IMR-90 (cell line): ENCODE measurements at regions not wholly inside any gene's neighbourhood (a gene's known extent, or its start where the extent isn't known, plus 50 kb on each side); places are given as distances from the start of the nearest gene placed in this dataset.

Experiments used
- ATAC-seq: fragments of 200-7000 bp; cut with Tn5 transposase; 2 replicates; pipeline ENCODE4 v1.9.1; 2020; ENCODE audit warnings: low read depth, mild to moderate bottlenecking, moderate library complexity
- BruUV-seq: library from RNA; stranded (reverse); fragments of 400-500 nt; replicated peaks from 2 replicates; lab custom pipeline; 2021; lab: Mats Ljungman, UMichigan
- CTCF ChIA-PET: fragments of 300-600 bp; formaldehyde crosslinking; extraction: SDS; loops from one replicate; lab custom pipeline; 2021; ENCODE audit warnings: antibody characterized with exemption; lab: Yijun Ruan, JAX
- POLR2A ChIA-PET: fragments of 300-600 bp; sonication (Branson Sonifier 250); formaldehyde crosslinking; loops from one replicate; lab custom pipeline; 2022; ENCODE audit warnings: antibody characterized with exemption; ENCODE audit not compliant: unreplicated experiment; lab: Charles Lee
- DNase-seq: peaks from one replicate; pipeline ENCODE4 v3.0.0; 2013
- H2AFZ ChIP-seq: replicated peaks from 2 replicates; pipeline ENCODE3; 2013; ENCODE audit warnings: low read length, mild to moderate bottlenecking; ENCODE audit not compliant: poor library complexity
- H2AK5ac ChIP-seq: 2 replicates; pipeline ENCODE4 v1.6.1; 2013; ENCODE audit warnings: low read depth, low read length, inconsistent platforms
- H2AK9ac ChIP-seq: replicated peaks from 2 replicates; pipeline ENCODE3; 2013; ENCODE audit warnings: mild to moderate bottlenecking, low read depth, low read length, moderate library complexity; ENCODE audit not compliant: poor library complexity
- H2BK120ac ChIP-seq: 2 replicates; pipeline ENCODE4 v1.6.1; 2013; ENCODE audit warnings: low read depth, low read length, inconsistent platforms
- H2BK15ac ChIP-seq: 3 replicates; pipeline ENCODE4 v1.6.1; 2013; ENCODE audit warnings: low read depth, low read length, inconsistent platforms
- H2BK20ac ChIP-seq: 2 replicates; pipeline ENCODE4 v1.6.1; 2013; ENCODE audit warnings: low read depth, mild to moderate bottlenecking, inconsistent platforms, low read length, moderate library complexity
- H2BK5ac ChIP-seq: 2 replicates; pipeline ENCODE4 v1.6.1; 2013; ENCODE audit warnings: mild to moderate bottlenecking, low read depth, low read length, inconsistent platforms; ENCODE audit not compliant: poor library complexity, severe bottlenecking
- H3K14ac ChIP-seq: replicated peaks from 2 replicates; pipeline ENCODE4 v1.6.1; 2013; ENCODE audit warnings: low read depth, low read length, inconsistent platforms
- H3K18ac ChIP-seq: 2 replicates; pipeline ENCODE4 v1.6.1; 2013; ENCODE audit warnings: low read depth, low read length, control low read depth
- H3K23ac ChIP-seq: 2 replicates; pipeline ENCODE4 v1.6.1; 2013; ENCODE audit warnings: low read depth, low read length, inconsistent platforms
- H3K27ac ChIP-seq: 2 replicates; pipeline ENCODE4 v1.5.1; 2013; ENCODE audit warnings: mild to moderate bottlenecking, control low read depth, low read length; ENCODE audit not compliant: insufficient read depth
- H3K27me3 ChIP-seq: 2 replicates; pipeline ENCODE4 v1.6.1; 2013; ENCODE audit warnings: low read length; ENCODE audit not compliant: control insufficient read depth, insufficient read depth
- H3K36me3 ChIP-seq: 2 replicates; pipeline ENCODE4 v1.6.1; 2013; ENCODE audit warnings: low read length, mixed read lengths; ENCODE audit not compliant: control insufficient read depth, insufficient read depth
- H3K4ac ChIP-seq: 2 replicates; pipeline ENCODE4 v1.6.1; 2013; ENCODE audit warnings: low read depth, low read length, inconsistent platforms
- H3K4me1 ChIP-seq: 2 replicates; pipeline ENCODE4 v1.6.1; 2013; ENCODE audit warnings: low read length, mixed read lengths; ENCODE audit not compliant: control insufficient read depth, insufficient read depth
- H3K4me2 ChIP-seq: 2 replicates; pipeline ENCODE4 v1.6.1; 2013; ENCODE audit warnings: low read depth, mild to moderate bottlenecking, control low read depth, low read length, moderate library complexity
- H3K4me3 ChIP-seq: 2 replicates; pipeline ENCODE4 v1.5.1; 2013; ENCODE audit warnings: low read depth, mild to moderate bottlenecking, control low read depth, low read length, moderate library complexity; ENCODE audit not compliant: insufficient read depth
- H3K56ac ChIP-seq: 2 replicates; pipeline ENCODE4 v1.6.1; 2013; ENCODE audit warnings: low read length, inconsistent platforms; ENCODE audit not compliant: insufficient read depth; ENCODE audit errors: extremely low read depth
- H3K79me1 ChIP-seq, 2 experiments: 2 replicates each; pipeline ENCODE4 v1.6.1; 2013; ENCODE audit warnings: low read length in 2 of 2, inconsistent platforms in 1 of 2, low read depth in 1 of 2
- H3K9ac ChIP-seq: 2 replicates; pipeline ENCODE4 v1.6.1; 2013; ENCODE audit warnings: low read depth, low read length, control low read depth
- H3K9me1 ChIP-seq: 2 replicates; pipeline ENCODE4 v1.6.1; 2013; ENCODE audit warnings: low read length, inconsistent platforms; ENCODE audit not compliant: insufficient read depth
- H3K9me3 ChIP-seq: 2 replicates; pipeline ENCODE4 v1.6.1; 2013; ENCODE audit warnings: low read length; ENCODE audit not compliant: control insufficient read depth, insufficient read depth
- H4K20me1 ChIP-seq: 2 replicates; pipeline ENCODE4 v1.6.1; 2013; ENCODE audit warnings: low read length, inconsistent platforms; ENCODE audit not compliant: insufficient read depth
- H4K5ac ChIP-seq: 2 replicates; pipeline ENCODE4 v1.6.1; 2013; ENCODE audit warnings: mild to moderate bottlenecking, low read depth, low read length, control low read depth
- H4K8ac ChIP-seq, 2 experiments: 2 replicates each; pipeline ENCODE4 v1.6.1; 2013; ENCODE audit warnings: low read depth in 2 of 2, low read length in 2 of 2, control low read depth in 1 of 2, inconsistent platforms in 1 of 2
- H4K91ac ChIP-seq: 2 replicates; pipeline ENCODE4 v1.6.1; 2013; ENCODE audit warnings: low read depth, low read length, inconsistent platforms; ENCODE audit not compliant: insufficient read depth
- CTCF ChIP-seq: conservative IDR thresholded peaks from 2 replicates; pipeline ENCODE4 v1.5.1; 2012; ENCODE audit warnings: mild to moderate bottlenecking, low read depth, low read length, improper control_type of control experiment
- MAZ ChIP-seq: IDR thresholded peaks from 2 replicates; pipeline ENCODE4 v1.6.1; 2012; ENCODE audit warnings: low read depth, mild to moderate bottlenecking, low read length, improper control_type of control experiment, moderate library complexity, borderline replicate concordance
- RAD21 ChIP-seq: IDR thresholded peaks from 2 replicates; pipeline ENCODE4 v1.6.1; 2012; ENCODE audit warnings: low read length, improper control_type of control experiment
- WGBS, 2 experiments: methylation state at CpG; one replicate each; pipeline versions ENCODE4 v1.1.5 to v1.1.7; 2013; ENCODE audit warnings: missing lambda C conversion rate in 2 of 2; ENCODE audit not compliant: insufficient read length in 1 of 2; ENCODE audit errors: extremely low coverage in 2 of 2; 5-methylcytosine and 5-hydroxymethylcytosine counted together
- dilution Hi-C: fragments of 300-500 bp; cut with HindIII; formaldehyde crosslinking; loops from one replicate; pipeline ENCODE4 v1.14.3; 2018; ENCODE audit warnings: low sequenced_read_pairs; ENCODE audit not compliant: unreplicated experiment
- in situ Hi-C: fragments of 300-500 bp; cut with MboI; formaldehyde crosslinking; loops from 3 replicates; pipeline ENCODE4 v1.14.3; 2019; ENCODE audit warnings: low sequenced_read_pairs, inconsistent platforms, mixed read lengths
- intact Hi-C: fragments of 100-400 bp; cut with micrococcal nuclease; formaldehyde crosslinking; loops from 2 replicates; pipeline ENCODE4 v1.10.0; 2022

- no peak overlapping the region for H3K56ac ChIP-seq
- no peak overlapping the region for H3K4me3 ChIP-seq
- H3K9ac ChIP-seq, result no peak overlapping the region
- no peak overlapping the region for H3K27ac ChIP-seq
- no peak overlapping the region for H2BK5ac ChIP-seq
- no peak overlapping the region for H2AFZ ChIP-seq
- in situ Hi-C loops, result no loop called here
- H3K36me3 ChIP-seq, result no peaks in the 10 kb centered on the region
- no peak for ATAC-seq
- H3K9me1 ChIP-seq, result no peaks in the 10 kb centered on the region
- no peak overlapping the region for H4K91ac ChIP-seq
- H4K5ac ChIP-seq, result no peak overlapping the region
- no peaks in the 10 kb centered on the region for H4K20me1 ChIP-seq
- dilution Hi-C loops, result no loop called here
- no peaks in the 10 kb centered on the region for H3K27me3 ChIP-seq
- no peaks in the 10 kb centered on the region for H3K4me1 ChIP-seq
- POLR2A ChIA-PET, result no interaction called here
- H3K14ac ChIP-seq, result no peak overlapping the region
- no peak overlapping the region for H3K23ac ChIP-seq
- no peak overlapping the region for H2BK120ac ChIP-seq
- H3K79me1 ChIP-seq, result no peaks in the 10 kb centered on the region
- no peak overlapping the region for H2AK5ac ChIP-seq
- 64% methylated on average over 3 of the region's 7 CpGs; no CpG with 5 or more reads in 1 of the 2 experiments for WGBS, 2 experiments
- no peak overlapping the region for H2BK20ac ChIP-seq
- H2AK9ac ChIP-seq, result no peak overlapping the region
- H2BK15ac ChIP-seq, result no peak overlapping the region
- no peaks in the 10 kb centered on the region for H3K9me3 ChIP-seq
- no peak overlapping the region for H3K18ac ChIP-seq
- TF ChIP-seq RAD21 (no peak), MAZ (no peak), CTCF (peak; percentile 27; the same call in 1 of the 2 replicates)
- intact Hi-C loops, result no loop called here
- H3K4ac ChIP-seq, result no peak overlapping the region
- BruUV-seq, result no TSS peak
- CTCF ChIA-PET, result no interaction called here
- H3K4me2 ChIP-seq, result no peak overlapping the region
- H4K8ac ChIP-seq, result no peak overlapping the region
- DNase-seq, result no peak
These were observed 391.0 kb downstream of the OMA1 start for GRCh38 chr1:58155418-58156123.
